Activated CD4-positive, alpha-beta T cell treated with anti-CD3 and anti-CD28 coated beads, Interleukin-2, Interleukin-6, amounts not matched to agents 100 ng/mL and 50 ng/mL, durations not matched to agents 16 hours and 8 hours (primary cell): ENCODE measurements at regions not wholly inside any gene's neighbourhood (a gene's known extent, or its start where the extent isn't known, plus 50 kb on each side); places are given as distances from the start of the nearest gene placed in this dataset.

ENCODE experiments used
- DNase-seq: peaks from one replicate; pipeline ENCODE4 v3.0.0-alpha.2; 2020

GRCh38 chr11:116641561-116642045 lies 131.2 kb downstream of the BUD13 start:
- peak; percentile 47 for DNase-seq

- DNase-seq: no peak
These were observed 132.0 kb downstream of the BUD13 start for GRCh38 chr11:116640641-116641402.

GRCh38 chr11:116638463-116638862 lies 134.3 kb downstream of the BUD13 start:
- no peak for DNase-seq

GRCh38 chr11:116637766-116638165 lies 135.0 kb downstream of the BUD13 start:
- DNase-seq: no peak

- no peak for DNase-seq
These were observed 136.4 kb downstream of the BUD13 start for GRCh38 chr11:116636341-116636929.

GRCh38 chr11:116631201-116631600 lies 141.6 kb downstream of the BUD13 start:
- no peak for DNase-seq

GRCh38 chr11:116618461-116618860 lies 154.3 kb downstream of the BUD13 start:
- no peak for DNase-seq

GRCh38 chr11:116615211-116615865 lies 157.4 kb downstream of the BUD13 start:
- DNase-seq: no peak

- no peak for DNase-seq
These were observed 158.2 kb downstream of the BUD13 start for GRCh38 chr11:116614306-116615210.

- no peak for DNase-seq
These were observed 159.4 kb downstream of the BUD13 start for GRCh38 chr11:116613206-116613875.

- DNase-seq: no peak
These were observed 160.7 kb downstream of the BUD13 start for GRCh38 chr11:116611998-116612620.

- no peak for DNase-seq
These were observed 162.6 kb downstream of the BUD13 start for GRCh38 chr11:116610190-116610589.

GRCh38 chr11:116607027-116607426 lies 165.8 kb downstream of the BUD13 start:
- DNase-seq: no peak

GRCh38 chr11:116605543-116606459 lies 167.0 kb downstream of the BUD13 start:
- peak; percentile 56 for DNase-seq

- DNase-seq: no peak
These were observed 169.0 kb downstream of the BUD13 start for GRCh38 chr11:116603728-116604323.

- DNase-seq: no peak
These were observed 170.2 kb downstream of the BUD13 start for GRCh38 chr11:116602637-116602942.

GRCh38 chr11:116601814-116602636 lies 170.8 kb downstream of the BUD13 start:
- peak; percentile 21 for DNase-seq

GRCh38 chr11:116600930-116601329 lies 171.9 kb downstream of the BUD13 start:
- no peak for DNase-seq

- DNase-seq: no peak
These were observed 174.2 kb downstream of the BUD13 start for GRCh38 chr11:116598556-116598955.
